Activated naive CD8-positive, alpha-beta T cell treated with anti-CD3 and anti-CD28 coated beads, Interleukin-2, amount 50 U/mL, for 24 hours (primary cell): ENCODE measurements at regions not wholly inside any gene's neighbourhood (a gene's known extent, or its start where the extent isn't known, plus 50 kb on each side); places are given as distances from the start of the nearest gene placed in this dataset.

ENCODE experiments used
- ATAC-seq: fragments of 150-1000 bp; cut with Tn5 transposase; one replicate; pipeline ENCODE4 v1.10.0; 2021
- DNase-seq: peaks from one replicate; pipeline ENCODE4 v3.0.0; 2021
- H3K27ac Mint-ChIP-seq: one replicate; pipeline ENCODE4 v1.8.0; 2021; ENCODE audit warnings: mild to moderate bottlenecking, mixed read lengths
- H3K27me3 Mint-ChIP-seq: one replicate; pipeline ENCODE4 v1.8.0; 2021; ENCODE audit warnings: mixed read lengths
- H3K36me3 Mint-ChIP-seq: one replicate; pipeline ENCODE4 v1.8.0; 2021; ENCODE audit warnings: low read depth, mixed read lengths
- H3K4me1 Mint-ChIP-seq: one replicate; pipeline ENCODE4 v1.8.0; 2021; ENCODE audit warnings: mixed read lengths
- H3K4me3 Mint-ChIP-seq: one replicate; pipeline ENCODE4 v1.8.0; 2021; ENCODE audit warnings: mild to moderate bottlenecking, moderate library complexity, mixed read lengths
- H3K9me3 Mint-ChIP-seq: one replicate; pipeline ENCODE4 v1.8.0; 2021; ENCODE audit warnings: mixed read lengths

DNA sequence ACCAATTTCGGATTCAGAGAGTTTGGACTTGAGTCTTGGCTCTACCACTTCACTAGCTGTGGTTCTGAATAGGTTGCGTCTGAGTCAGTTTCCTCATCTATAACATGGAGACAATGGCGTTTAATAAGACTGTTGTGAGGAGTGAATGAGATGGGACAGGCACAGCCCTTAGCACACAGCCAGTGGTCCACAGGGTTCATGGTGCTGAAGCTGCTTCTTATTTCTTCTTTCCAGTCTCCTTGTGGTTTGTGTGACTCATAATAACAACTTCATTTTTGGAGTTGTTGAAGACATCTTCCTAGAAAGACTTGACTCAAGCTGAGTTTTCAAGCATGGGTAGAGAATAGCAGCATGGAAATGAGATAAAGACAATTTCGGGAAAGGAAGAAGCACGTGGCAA, 172.6 kb upstream of the PPP2R2B start:
- no peaks in the 10 kb centered on the region for H3K36me3 Mint-ChIP-seq
- ATAC-seq (no peak), DNase-seq (no peak)
- no peak overlapping the region for H3K27ac Mint-ChIP-seq
- H3K4me1 Mint-ChIP-seq: no peaks in the 10 kb centered on the region
- H3K4me3 Mint-ChIP-seq: no peak overlapping the region
- no peaks in the 10 kb centered on the region for H3K9me3 Mint-ChIP-seq
- H3K27me3 Mint-ChIP-seq: peaks cover 7% of the 10 kb centered on the region

- Mint-ChIP-seq H3K9me3 (no peaks in the 10 kb centered on the region), H3K27me3 (peaks cover 9% of the 10 kb centered on the region), H3K4me1 (no peaks in the 10 kb centered on the region), H3K4me3 (no peak overlapping the region), H3K36me3 (no peaks in the 10 kb centered on the region), H3K27ac (no peak overlapping the region)
- no peak for ATAC-seq
- no peak for DNase-seq
Observed at GRCh38 chr5:147052519-147052918, 174.0 kb upstream of the PPP2R2B start.

DNA sequence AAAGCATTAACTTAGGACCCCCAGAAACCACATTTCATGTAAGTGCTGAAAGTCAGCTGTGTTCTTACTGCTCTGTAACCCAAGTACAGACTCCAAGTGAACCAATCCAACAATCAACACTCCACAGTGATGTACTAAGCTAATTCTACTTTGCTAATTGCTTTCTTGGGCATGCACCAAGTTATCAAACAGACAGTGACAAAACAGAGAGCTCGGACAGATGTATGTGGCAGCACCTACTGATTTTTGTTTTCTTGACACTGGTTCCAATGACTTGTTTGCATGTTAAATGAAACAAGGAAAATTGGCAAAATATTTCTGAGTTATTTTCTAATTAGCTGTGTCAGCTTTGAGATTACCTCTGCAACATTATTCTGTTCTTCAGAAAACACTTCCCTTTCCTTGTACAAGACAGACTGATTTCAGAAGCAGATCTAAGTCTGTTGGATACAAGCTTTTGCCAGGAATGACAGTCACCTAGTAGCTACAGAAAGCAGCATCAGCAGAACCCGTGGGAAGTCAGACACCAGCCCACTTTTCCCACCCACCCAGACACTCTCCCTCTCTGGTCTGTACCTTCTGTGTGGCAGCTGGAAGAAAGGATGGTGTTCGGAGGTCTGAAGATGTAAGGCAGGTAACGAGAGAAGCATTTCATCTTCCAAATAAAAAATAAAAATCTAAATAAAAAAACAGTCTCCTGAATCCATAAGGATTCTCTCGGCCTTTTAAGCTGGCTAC, 176.7 kb upstream of the PPP2R2B start:
- Mint-ChIP-seq H3K27me3 (peaks cover 11% of the 10 kb centered on the region), H3K27ac (no peak overlapping the region), H3K9me3 (no peaks in the 10 kb centered on the region), H3K4me3 (no peak overlapping the region), H3K36me3 (no peaks in the 10 kb centered on the region), H3K4me1 (no peaks in the 10 kb centered on the region)
- ATAC-seq (no peak), DNase-seq (no peak)

DNA sequence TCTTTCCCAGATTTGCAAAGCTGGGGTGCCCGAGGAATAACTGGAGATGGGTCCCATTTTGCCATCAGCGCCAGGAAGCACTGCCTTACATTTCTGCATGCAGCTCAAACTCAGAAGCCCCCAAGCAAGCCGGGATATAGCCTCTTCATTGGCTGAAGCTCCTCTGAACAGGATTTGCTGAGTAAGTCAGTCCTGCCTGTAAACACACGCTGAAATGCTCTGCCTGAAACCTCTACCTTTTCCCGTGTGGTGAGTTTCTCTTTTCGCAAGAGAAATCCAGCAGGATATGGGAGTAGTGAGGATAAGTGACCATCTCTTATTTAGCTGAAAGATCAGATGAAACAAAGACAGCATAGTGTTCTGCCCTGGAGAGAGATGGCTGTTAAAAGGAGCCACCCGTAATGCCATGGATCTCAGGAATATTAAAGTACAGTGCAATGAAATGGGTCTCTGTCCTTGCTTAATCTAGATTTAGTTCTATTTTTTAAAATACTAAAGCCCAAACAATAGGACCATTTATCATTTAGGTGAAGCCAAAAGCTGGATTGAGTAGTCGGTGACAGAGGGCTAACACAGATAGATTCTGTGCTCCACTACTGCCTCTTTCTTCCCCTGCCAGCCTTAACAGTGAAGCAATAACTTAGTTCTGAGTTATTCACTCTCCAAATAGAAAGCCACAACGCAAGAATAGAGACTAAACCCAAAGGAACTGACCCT, 177.5 kb upstream of the PPP2R2B start:
- Mint-ChIP-seq H3K4me1 (no peaks in the 10 kb centered on the region), H3K9me3 (no peaks in the 10 kb centered on the region), H3K27ac (no peak overlapping the region), H3K36me3 (no peaks in the 10 kb centered on the region), H3K27me3 (peaks cover 11% of the 10 kb centered on the region), H3K4me3 (no peak overlapping the region)
- no peak for DNase-seq
- no peak for ATAC-seq

- no peak overlapping the region for H3K4me3 Mint-ChIP-seq
- no peaks in the 10 kb centered on the region for H3K36me3 Mint-ChIP-seq
- no peak overlapping the region for H3K27ac Mint-ChIP-seq
- ATAC-seq (no peak), DNase-seq (no peak)
- no peaks in the 10 kb centered on the region for H3K4me1 Mint-ChIP-seq
- H3K9me3 Mint-ChIP-seq: no peaks in the 10 kb centered on the region
- peaks cover 11% of the 10 kb centered on the region for H3K27me3 Mint-ChIP-seq
Observed at GRCh38 chr5:147057051-147057450, 177.8 kb upstream of the STK32A start.

- Mint-ChIP-seq H3K27ac (no peak overlapping the region), H3K27me3 (peaks cover 3% of the 10 kb centered on the region), H3K9me3 (no peaks in the 10 kb centered on the region), H3K36me3 (no peaks in the 10 kb centered on the region), H3K4me3 (no peak overlapping the region), H3K4me1 (peaks cover 2% of the 10 kb centered on the region)
- ATAC-seq (no peak), DNase-seq (no peak)
Observed at GRCh38 chr5:147061431-147061830, 173.4 kb upstream of the STK32A start.

- no peak overlapping the region for H3K4me3 Mint-ChIP-seq
- peaks cover 2% of the 10 kb centered on the region for H3K27me3 Mint-ChIP-seq
- peaks cover 2% of the 10 kb centered on the region for H3K4me1 Mint-ChIP-seq
- no peak overlapping the region for H3K27ac Mint-ChIP-seq
- DNase-seq (no peak), ATAC-seq (no peak)
- no peaks in the 10 kb centered on the region for H3K36me3 Mint-ChIP-seq
- peaks cover 4% of the 10 kb centered on the region for H3K9me3 Mint-ChIP-seq
Observed at GRCh38 chr5:147062427-147062826, 172.4 kb upstream of the STK32A start.

- no peak for DNase-seq
- ATAC-seq: no peak
- H3K4me1 Mint-ChIP-seq: peaks cover 2% of the 10 kb centered on the region
- H3K27ac Mint-ChIP-seq: no peak overlapping the region
- peaks cover under 1% of the 10 kb centered on the region for H3K27me3 Mint-ChIP-seq
- no peaks in the 10 kb centered on the region for H3K36me3 Mint-ChIP-seq
- H3K9me3 Mint-ChIP-seq: peaks cover 5% of the 10 kb centered on the region
- H3K4me3 Mint-ChIP-seq: no peak overlapping the region
Observed at GRCh38 chr5:147063943-147064342, 170.9 kb upstream of the STK32A start.

DNA sequence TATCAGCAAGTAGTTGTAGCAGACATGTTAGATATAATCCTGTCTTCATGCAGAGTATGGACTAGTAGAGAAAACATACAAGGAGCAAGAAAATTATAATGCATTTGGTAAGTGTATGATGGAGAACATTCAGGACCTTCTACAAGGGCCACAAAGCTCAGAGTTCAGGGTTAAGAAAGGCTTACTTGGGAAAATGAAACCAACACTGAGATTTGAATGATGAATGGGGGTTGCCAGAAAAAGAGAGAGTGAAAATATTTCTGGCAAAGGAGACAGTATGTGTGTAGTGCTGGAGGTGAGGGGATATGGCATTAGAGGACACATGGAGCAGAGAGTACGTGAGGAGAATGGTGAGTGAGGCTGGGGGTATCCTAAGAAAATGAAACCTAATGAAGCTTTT, 169.8 kb upstream of the STK32A start:
- no peak for DNase-seq
- Mint-ChIP-seq H3K4me1 (peaks cover 2% of the 10 kb centered on the region), H3K4me3 (no peak overlapping the region), H3K9me3 (peaks cover 5% of the 10 kb centered on the region), H3K27me3 (no peaks in the 10 kb centered on the region), H3K27ac (no peak overlapping the region), H3K36me3 (no peaks in the 10 kb centered on the region)
- no peak for ATAC-seq

DNA sequence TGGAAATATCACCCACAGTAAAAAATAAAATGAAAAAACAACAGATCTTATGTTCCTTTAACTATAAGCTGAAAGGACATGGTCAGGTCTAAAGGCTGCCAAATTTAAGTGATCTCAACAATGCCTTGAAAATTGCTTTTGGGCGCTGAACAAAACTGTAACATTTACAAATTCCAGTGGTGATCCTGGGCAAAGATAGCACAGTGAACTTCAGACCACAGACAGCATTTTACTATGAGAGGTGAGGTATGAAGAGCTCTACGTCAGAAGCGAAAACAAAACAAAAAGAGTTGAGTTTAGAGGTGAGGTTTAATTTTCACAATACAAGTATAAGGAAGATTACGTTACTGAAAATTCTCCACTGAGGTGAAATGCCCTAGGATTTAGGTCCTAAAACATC, 165.8 kb upstream of the STK32A start:
- no peak overlapping the region for H3K4me3 Mint-ChIP-seq
- H3K27ac Mint-ChIP-seq: no peak overlapping the region
- no peaks in the 10 kb centered on the region for H3K36me3 Mint-ChIP-seq
- no peaks in the 10 kb centered on the region for H3K27me3 Mint-ChIP-seq
- ATAC-seq (no peak), DNase-seq (no peak)
- H3K4me1 Mint-ChIP-seq: peaks cover 2% of the 10 kb centered on the region
- peaks cover 5% of the 10 kb centered on the region for H3K9me3 Mint-ChIP-seq

- Mint-ChIP-seq H3K4me3 (no peak overlapping the region), H3K9me3 (no peaks in the 10 kb centered on the region), H3K36me3 (no peaks in the 10 kb centered on the region), H3K27me3 (no peaks in the 10 kb centered on the region), H3K4me1 (no peaks in the 10 kb centered on the region), H3K27ac (no peak overlapping the region)
- no peak for DNase-seq
- no peak for ATAC-seq
Observed at GRCh38 chr5:147072622-147073021, 162.2 kb upstream of the STK32A start.

GRCh38 chr5:147073098-147073497, 161.7 kb upstream of the STK32A start:
- H3K27ac Mint-ChIP-seq: no peak overlapping the region
- H3K4me1 Mint-ChIP-seq: no peaks in the 10 kb centered on the region
- no peaks in the 10 kb centered on the region for H3K27me3 Mint-ChIP-seq
- no peak overlapping the region for H3K4me3 Mint-ChIP-seq
- H3K36me3 Mint-ChIP-seq: no peaks in the 10 kb centered on the region
- no peak for ATAC-seq
- no peak for DNase-seq
- no peaks in the 10 kb centered on the region for H3K9me3 Mint-ChIP-seq

- no peak overlapping the region for H3K27ac Mint-ChIP-seq
- no peaks in the 10 kb centered on the region for H3K27me3 Mint-ChIP-seq
- H3K36me3 Mint-ChIP-seq: no peaks in the 10 kb centered on the region
- DNase-seq (no peak), ATAC-seq (no peak)
- H3K4me3 Mint-ChIP-seq: no peak overlapping the region
- no peaks in the 10 kb centered on the region for H3K9me3 Mint-ChIP-seq
- H3K4me1 Mint-ChIP-seq: no peaks in the 10 kb centered on the region
Observed at GRCh38 chr5:147075187-147075586, 159.6 kb upstream of the STK32A start.

GRCh38 chr5:147080391-147080790, 154.4 kb upstream of the STK32A start:
- Mint-ChIP-seq H3K27me3 (no peaks in the 10 kb centered on the region), H3K4me1 (no peaks in the 10 kb centered on the region), H3K9me3 (no peaks in the 10 kb centered on the region), H3K27ac (no peak overlapping the region), H3K36me3 (no peaks in the 10 kb centered on the region), H3K4me3 (no peak overlapping the region)
- DNase-seq (no peak), ATAC-seq (no peak)

DNA sequence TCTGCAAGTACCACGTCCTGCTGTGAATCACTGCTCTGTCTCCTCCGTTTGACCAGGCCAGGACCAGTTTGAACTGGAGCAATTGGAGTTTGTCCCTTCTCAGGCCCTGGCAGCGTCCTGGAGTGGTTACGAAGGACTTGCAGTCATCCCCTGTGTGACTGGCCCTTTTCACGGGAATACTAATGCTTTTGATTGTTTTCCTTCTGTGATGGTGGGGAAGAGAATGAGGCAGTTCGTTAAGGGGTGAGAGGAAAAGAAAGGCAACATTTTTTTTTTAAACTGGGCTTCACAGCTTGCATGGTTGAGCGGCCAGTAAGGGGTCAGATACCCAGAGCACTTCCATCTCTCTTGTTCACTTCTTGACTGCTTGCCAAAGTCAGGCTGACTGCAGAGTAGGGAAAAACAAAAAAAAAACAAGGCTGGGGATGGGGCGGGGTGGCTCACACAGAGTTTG, 153.5 kb upstream of the STK32A start:
- no peak overlapping the region for H3K4me3 Mint-ChIP-seq
- no peaks in the 10 kb centered on the region for H3K4me1 Mint-ChIP-seq
- H3K27ac Mint-ChIP-seq: no peak overlapping the region
- no peaks in the 10 kb centered on the region for H3K9me3 Mint-ChIP-seq
- no peaks in the 10 kb centered on the region for H3K36me3 Mint-ChIP-seq
- DNase-seq (no peak), ATAC-seq (no peak)
- H3K27me3 Mint-ChIP-seq: no peaks in the 10 kb centered on the region
